HL-60 (cell line): ENCODE measurements at regions not wholly inside any gene's neighbourhood (a gene's known extent, or its start where the extent isn't known, plus 50 kb on each side); places are given as distances from the start of the nearest gene placed in this dataset.

ENCODE experiments used
- CTCF ChIP-seq: IDR thresholded peaks from one replicate; pipeline ENCODE4 v1.5.1; 2011; ENCODE audit warnings: low read length, control low read depth, inconsistent platforms; ENCODE audit not compliant: insufficient read depth
- GABPA ChIP-seq: IDR thresholded peaks from 2 replicates; pipeline ENCODE4 v1.6.1; 2012; ENCODE audit warnings: low read depth
- REST ChIP-seq: IDR thresholded peaks from 2 replicates; pipeline ENCODE4 v1.6.1; 2012; ENCODE audit warnings: low read depth; ENCODE audit not compliant: insufficient replicate concordance

GRCh38 chr6:16885411-16886160 lies 124.3 kb upstream of the ATXN1 start:
- TF ChIP-seq CTCF (no peak), REST (no peak), GABPA (no peak)
